Spleen (tissue), 7 donors: ENCODE measurements at regions not wholly inside any gene's neighbourhood (a gene's known extent, or its start where the extent isn't known, plus 50 kb on each side); places are given as distances from the start of the nearest gene placed in this dataset.

Experiments
- POLR2A ChIP-seq, 3 donors: fragments of 450-650 bp; IDR thresholded peaks; one replicate each; pipeline ENCODE4 v1.5.1; 2017; ENCODE audit warnings: antibody characterized with exemption in 3 of 3, mild to moderate bottlenecking in 1 of 3
- POLR2AphosphoS5 ChIP-seq, 3 donors: sonication (generic); formaldehyde crosslinking; IDR thresholded peaks; one replicate each; pipeline ENCODE4 v1.5.1; 2017; ENCODE audit warnings: antibody characterized with exemption in 3 of 3
- TF ChIP-seq, protein P1 (sequence below), 11 experiments: fragments of 200-600 bp in 7 of 11; fragments of 450-650 bp in 4 of 11; sonication (generic) in 4 of 11; IDR thresholded peaks in 8 of 11; conservative IDR thresholded peaks in 3 of 11; 1 replicate in 7 of 11; 2 replicates in 4 of 11; pipeline versions ENCODE4 v1.4.0 to v1.8.0; 2016 to 2021; ENCODE audit warnings: antibody characterized with exemption in 11 of 11, inconsistent platforms in 4 of 11, mild to moderate bottlenecking in 1 of 11
- donor health status: DM: no; HTN: no; CAD: no; lungs with moderate emphysema.
- donor health status: DM: no; HTN: no; CAD: no.
- donor health status: DM: no; HTN: no; CAD: no.

DNA sequence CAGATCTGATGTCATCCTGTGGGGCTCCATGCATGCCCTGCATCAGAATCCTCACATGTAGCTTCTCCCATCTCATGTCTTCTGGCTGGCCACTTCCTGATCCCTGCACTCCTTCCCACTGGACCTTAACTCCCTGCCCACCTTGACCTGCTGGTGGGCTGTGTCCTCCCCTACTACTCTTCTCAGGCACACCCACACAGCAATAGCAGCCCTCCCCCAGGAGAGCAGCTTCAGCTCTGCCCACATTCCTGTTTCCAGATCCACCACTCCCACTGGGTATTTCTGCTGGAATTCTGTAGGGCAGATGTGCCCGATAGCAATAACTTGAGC lies 137.0 kb upstream of the HS6ST1 start:
- TF ChIP-seq, protein P1, sequence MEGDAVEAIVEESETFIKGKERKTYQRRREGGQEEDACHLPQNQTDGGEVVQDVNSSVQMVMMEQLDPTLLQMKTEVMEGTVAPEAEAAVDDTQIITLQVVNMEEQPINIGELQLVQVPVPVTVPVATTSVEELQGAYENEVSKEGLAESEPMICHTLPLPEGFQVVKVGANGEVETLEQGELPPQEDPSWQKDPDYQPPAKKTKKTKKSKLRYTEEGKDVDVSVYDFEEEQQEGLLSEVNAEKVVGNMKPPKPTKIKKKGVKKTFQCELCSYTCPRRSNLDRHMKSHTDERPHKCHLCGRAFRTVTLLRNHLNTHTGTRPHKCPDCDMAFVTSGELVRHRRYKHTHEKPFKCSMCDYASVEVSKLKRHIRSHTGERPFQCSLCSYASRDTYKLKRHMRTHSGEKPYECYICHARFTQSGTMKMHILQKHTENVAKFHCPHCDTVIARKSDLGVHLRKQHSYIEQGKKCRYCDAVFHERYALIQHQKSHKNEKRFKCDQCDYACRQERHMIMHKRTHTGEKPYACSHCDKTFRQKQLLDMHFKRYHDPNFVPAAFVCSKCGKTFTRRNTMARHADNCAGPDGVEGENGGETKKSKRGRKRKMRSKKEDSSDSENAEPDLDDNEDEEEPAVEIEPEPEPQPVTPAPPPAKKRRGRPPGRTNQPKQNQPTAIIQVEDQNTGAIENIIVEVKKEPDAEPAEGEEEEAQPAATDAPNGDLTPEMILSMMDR (IDR thresholded peaks at IDR 0.05 in 8 of 11, conservative IDR thresholded peaks at IDR 0.05 in 3 of 11): no peak
- TF ChIP-seq POLR2A (IDR thresholded peaks at IDR 0.05) (no peak), POLR2AphosphoS5 (IDR thresholded peaks at IDR 0.05) (no peak)
